ENCODE measurements at regions not wholly inside any gene's neighbourhood (a gene's known extent, or its start where the extent isn't known, plus 50 kb on each side); places are given as distances from the start of the nearest gene placed in this dataset.

DNA sequence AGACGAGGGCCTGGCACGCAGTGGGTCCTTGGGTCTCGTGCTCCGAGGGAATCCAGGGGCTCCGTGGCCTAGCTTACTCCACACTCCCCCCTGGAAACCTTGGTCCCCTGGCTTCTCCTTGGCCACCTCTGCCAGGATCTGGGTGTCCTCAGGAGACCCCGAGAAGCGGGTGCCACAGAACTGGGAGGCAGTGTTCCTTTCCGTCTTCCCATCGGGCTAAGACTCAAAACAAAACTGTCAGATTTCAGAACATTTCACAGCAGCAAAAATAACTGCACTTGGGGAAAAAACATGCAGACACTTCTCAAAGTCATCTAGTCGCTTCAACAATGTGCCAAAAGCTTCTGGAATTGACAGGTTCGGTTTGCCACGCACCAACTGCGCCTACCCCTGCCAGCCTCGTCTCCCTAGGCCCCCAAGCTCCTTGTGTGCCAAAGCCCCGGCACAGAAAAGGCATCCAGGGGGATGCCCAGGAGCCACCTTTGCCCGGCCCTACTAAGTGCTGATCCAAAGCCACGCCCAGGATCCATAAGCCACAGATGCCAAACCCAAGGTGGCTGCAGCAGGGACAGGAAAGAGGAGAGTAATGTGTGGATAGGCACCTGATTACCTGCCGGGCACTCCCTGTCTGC lies 58.4 kb upstream of the DIO3 start:
- no peaks in the 10 kb centered on the region for H3K9me2 ChIP-seq (ENCODE audit: insufficient read depth, low read length)
- ChIA-PET POLR2A (no interaction called here), CTCF (ENCODE audit: unreplicated experiment) (no interaction called here)
- no peaks in the 10 kb centered on the region for H3K36me3 ChIP-seq (ENCODE audit: insufficient read depth, low read length)
- no peak for TF ChIP-seq CTCF (conservative IDR thresholded peaks at IDR 0.05; ENCODE audit: low read length)
- no peak for TF ChIP-seq EZH2phosphoT487 (IDR thresholded peaks at IDR 0.05; ENCODE audit: borderline replicate concordance, low read depth, low read length)
- no peak overlapping the region for H2AFZ ChIP-seq (ENCODE audit: low read length)
- no peaks in the 10 kb centered on the region for H3K9me3 ChIP-seq (ENCODE audit: low read length)
- no TSS peak for BruUV-seq (replicated peaks)
- intact Hi-C loops (cut with micrococcal nuclease; ENCODE audit: unreplicated experiment): no loop called here
- DNase-seq (ENCODE audit: low spot score): no peak
- no peaks in the 10 kb centered on the region for H3K79me2 ChIP-seq (ENCODE audit: insufficient read depth, low read depth, low read length)
- no peak overlapping the region for H3K27ac ChIP-seq (ENCODE audit: low read depth, low read length, poor library complexity, severe bottlenecking)
- no peak overlapping the region for H3K4me2 ChIP-seq (ENCODE audit: low read length)
- no peaks in the 10 kb centered on the region for H4K20me1 ChIP-seq (ENCODE audit: insufficient read depth, low read length)
- no peaks in the 10 kb centered on the region for H3K4me1 ChIP-seq (ENCODE audit: insufficient read depth, low read length, poor library complexity, severe bottlenecking)
- no peak overlapping the region for H3K4me3 ChIP-seq (ENCODE audit: low read depth, low read length, poor library complexity, severe bottlenecking)

- intact Hi-C loops (cut with micrococcal nuclease; ENCODE audit: unreplicated experiment): no loop called here
- DNase-seq (ENCODE audit: low spot score): no peak
- no peak for TF ChIP-seq EZH2phosphoT487 (IDR thresholded peaks at IDR 0.05; ENCODE audit: borderline replicate concordance, low read depth, low read length)
- no peak for TF ChIP-seq CTCF (conservative IDR thresholded peaks at IDR 0.05; ENCODE audit: low read length)
- Histone ChIP-seq H3K9me2 (ENCODE audit: insufficient read depth, low read length) (no peaks in the 10 kb centered on the region), H3K36me3 (ENCODE audit: insufficient read depth, low read length) (no peaks in the 10 kb centered on the region), H4K20me1 (ENCODE audit: insufficient read depth, low read length) (no peaks in the 10 kb centered on the region), H2AFZ (ENCODE audit: low read length) (no peak overlapping the region), H3K4me3 (ENCODE audit: low read depth, low read length, poor library complexity, severe bottlenecking) (no peak overlapping the region), H3K9me3 (ENCODE audit: low read length) (no peaks in the 10 kb centered on the region), H3K4me1 (ENCODE audit: insufficient read depth, low read length, poor library complexity, severe bottlenecking) (no peaks in the 10 kb centered on the region), H3K4me2 (ENCODE audit: low read length) (no peak overlapping the region), H3K79me2 (ENCODE audit: insufficient read depth, low read depth, low read length) (no peaks in the 10 kb centered on the region), H3K27ac (ENCODE audit: low read depth, low read length, poor library complexity, severe bottlenecking) (no peak overlapping the region)
- CTCF ChIA-PET (ENCODE audit: unreplicated experiment): no interaction called here
- no TSS peak for BruUV-seq (replicated peaks)
- POLR2A ChIA-PET: no interaction called here
Measured at GRCh38 chr14:101503431-101504095, 57.7 kb upstream of the DIO3 start.

Data from OCI-LY7 (cell line).